ENCODE measurements at regions not wholly inside any gene's neighbourhood (a gene's known extent, or its start where the extent isn't known, plus 50 kb on each side); places are given as distances from the start of the nearest gene placed in this dataset.
A peak's percentile ranks its signal among the peaks of the same experiment; 100 is the strongest.
"Not testable (repeated sequence)": the region's sequence is repeated elsewhere in the genome, so short reads cannot be mapped to it uniquely, and the experiment has no call there.

DNA sequence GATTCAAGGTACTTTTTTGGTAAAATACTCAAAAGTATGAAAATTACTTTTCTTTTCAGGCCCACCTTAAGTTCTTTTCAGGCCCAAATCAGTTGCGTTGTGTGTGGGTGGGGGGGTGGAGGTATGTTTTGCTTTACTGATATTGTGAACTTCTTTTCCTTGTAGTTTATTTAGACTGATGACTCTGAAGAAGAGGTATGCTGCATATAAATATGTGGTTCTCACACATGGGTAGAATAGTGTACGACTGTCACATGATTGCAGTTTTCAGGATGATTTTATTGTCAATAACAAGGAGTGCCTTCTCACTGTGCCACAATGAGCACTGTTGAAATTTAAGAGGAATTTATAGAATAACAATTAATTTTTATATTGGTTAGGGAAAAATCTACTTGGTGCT lies 166.6 kb upstream of the ATP2B1 start:
- Histone ChIP-seq H3K27ac (ENCODE audit: low read length) (no peak overlapping the region), H3K9me3 (ENCODE audit: control insufficient read depth, low read length) (no peaks in the 10 kb centered on the region), H3K4me1 (ENCODE audit: control insufficient read depth, insufficient read depth, low read length) (peaks cover 5% of the 10 kb centered on the region), H3K27me3 (ENCODE audit: control insufficient read depth, insufficient read depth) (no peaks in the 10 kb centered on the region), H3K4me3 (ENCODE audit: low read length) (no peak overlapping the region)
- no peak for DNase-seq
- 88% methylated on average over 2 of the region's 2 CpGs for WGBS
- no peak for ATAC-seq
- intact Hi-C loops (cut with DNase I), result no loop called here

DNA sequence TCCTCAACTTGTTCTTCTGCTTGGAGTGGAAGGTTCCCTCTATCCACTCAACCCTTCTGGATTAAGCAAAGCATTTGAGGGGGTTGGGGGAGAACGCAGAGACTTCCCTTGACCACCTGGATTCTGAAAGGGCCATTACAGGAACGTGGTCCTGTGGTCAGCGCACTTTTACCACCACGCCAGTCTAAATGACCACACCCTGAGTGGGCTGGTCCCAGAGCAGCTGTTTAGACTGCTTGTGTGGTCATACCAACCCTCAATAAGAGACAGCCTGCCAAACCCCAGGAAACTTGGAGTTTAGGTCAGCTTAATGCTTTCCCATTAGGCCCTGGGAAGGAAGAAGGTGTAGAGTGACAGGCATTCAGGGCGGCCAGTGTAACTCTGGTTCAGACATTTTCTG lies 165.5 kb upstream of the ATP2B1 start:
- ATAC-seq (no peak), DNase-seq (no peak)
- peaks cover 5% of the 10 kb centered on the region for H3K4me1 ChIP-seq (ENCODE audit: control insufficient read depth, insufficient read depth, low read length)
- H3K27ac ChIP-seq (ENCODE audit: low read length), result no peak overlapping the region
- H3K4me3 ChIP-seq (ENCODE audit: low read length), result no peak overlapping the region
- H3K27me3 ChIP-seq (ENCODE audit: control insufficient read depth, insufficient read depth), result no peaks in the 10 kb centered on the region
- intact Hi-C loops (cut with DNase I), result no loop called here
- no peaks in the 10 kb centered on the region for H3K9me3 ChIP-seq (ENCODE audit: control insufficient read depth, low read length)
- WGBS, result 81% methylated on average over 5 of the region's 5 CpGs

GRCh38 chr12:89873745-89874144 lies 165.1 kb upstream of the ATP2B1 start:
- ATAC-seq (no peak), DNase-seq (no peak)
- 28% methylated on average over 4 of the region's 4 CpGs for WGBS

GRCh38 chr12:89872922-89873630 lies 164.4 kb upstream of the ATP2B1 start:
- ATAC-seq (no peak), DNase-seq (no peak)
- no peaks in the 10 kb centered on the region for H3K9me3 ChIP-seq (ENCODE audit: control insufficient read depth, low read length)
- H3K4me3 ChIP-seq (ENCODE audit: low read length), result no peak overlapping the region
- H3K27me3 ChIP-seq (ENCODE audit: control insufficient read depth, insufficient read depth), result no peaks in the 10 kb centered on the region
- no peak overlapping the region for H3K27ac ChIP-seq (ENCODE audit: low read length)
- 87% methylated on average over 6 of the region's 6 CpGs for WGBS
- intact Hi-C loops (cut with DNase I), result no loop called here
- H3K4me1 ChIP-seq (ENCODE audit: control insufficient read depth, insufficient read depth, low read length), result peaks cover 5% of the 10 kb centered on the region

More at GRCh38 chr12:89873745-89874144, 165.1 kb upstream of the ATP2B1 start:
- H3K27ac ChIP-seq (ENCODE audit: low read length), result no peak overlapping the region
- H3K4me1 ChIP-seq (ENCODE audit: control insufficient read depth, insufficient read depth, low read length), result peaks cover 5% of the 10 kb centered on the region
- no peak overlapping the region for H3K4me3 ChIP-seq (ENCODE audit: low read length)
- intact Hi-C loops (cut with DNase I), result no loop called here
- no peaks in the 10 kb centered on the region for H3K27me3 ChIP-seq (ENCODE audit: control insufficient read depth, insufficient read depth)
- H3K9me3 ChIP-seq (ENCODE audit: control insufficient read depth, low read length), result no peaks in the 10 kb centered on the region

GRCh38 chr12:89870413-89871184 lies 162.0 kb upstream of the ATP2B1 start:
- no peak overlapping the region for H3K4me3 ChIP-seq (ENCODE audit: low read length)
- H3K27ac ChIP-seq (ENCODE audit: low read length), result no peak overlapping the region
- WGBS, result 79% methylated on average over 6 of the region's 6 CpGs
- intact Hi-C loops (cut with DNase I), result no loop called here
- H3K4me1 ChIP-seq (ENCODE audit: control insufficient read depth, insufficient read depth, low read length), result peaks cover 5% of the 10 kb centered on the region
- ATAC-seq (no peak), DNase-seq (no peak)
- no peaks in the 10 kb centered on the region for H3K27me3 ChIP-seq (ENCODE audit: control insufficient read depth, insufficient read depth)
- no peaks in the 10 kb centered on the region for H3K9me3 ChIP-seq (ENCODE audit: control insufficient read depth, low read length)

DNA sequence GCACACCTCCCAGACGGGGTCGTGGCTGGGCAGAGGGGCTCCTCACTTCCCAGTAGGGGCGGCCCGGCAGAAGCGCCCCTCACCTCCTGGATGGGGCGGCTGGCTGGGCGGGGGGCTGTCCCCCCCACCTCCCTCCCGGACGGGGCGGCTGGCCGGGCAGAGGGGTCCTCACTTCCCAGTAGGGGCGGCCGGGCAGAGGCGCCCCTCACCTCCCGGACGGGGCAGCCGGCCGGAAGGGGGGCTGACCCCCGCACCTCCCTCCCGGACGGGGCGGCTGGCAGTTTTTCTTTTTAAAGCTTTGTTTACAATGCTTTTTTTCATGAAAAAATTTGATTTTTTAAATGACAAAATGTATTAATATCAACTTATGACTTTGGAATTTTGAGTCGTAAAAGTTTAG lies 159.0 kb upstream of the ATP2B1 start:
- H3K9me3 ChIP-seq (ENCODE audit: control insufficient read depth, low read length); intact Hi-C loops (cut with DNase I); H3K4me3 ChIP-seq (ENCODE audit: low read length); ATAC-seq; DNase-seq; H3K27ac ChIP-seq (ENCODE audit: low read length); H3K27me3 ChIP-seq (ENCODE audit: control insufficient read depth, insufficient read depth); H3K4me1 ChIP-seq (ENCODE audit: control insufficient read depth, insufficient read depth, low read length): not testable (repeated sequence)
- WGBS, result 96% methylated on average over 22 of the region's 23 CpGs

DNA sequence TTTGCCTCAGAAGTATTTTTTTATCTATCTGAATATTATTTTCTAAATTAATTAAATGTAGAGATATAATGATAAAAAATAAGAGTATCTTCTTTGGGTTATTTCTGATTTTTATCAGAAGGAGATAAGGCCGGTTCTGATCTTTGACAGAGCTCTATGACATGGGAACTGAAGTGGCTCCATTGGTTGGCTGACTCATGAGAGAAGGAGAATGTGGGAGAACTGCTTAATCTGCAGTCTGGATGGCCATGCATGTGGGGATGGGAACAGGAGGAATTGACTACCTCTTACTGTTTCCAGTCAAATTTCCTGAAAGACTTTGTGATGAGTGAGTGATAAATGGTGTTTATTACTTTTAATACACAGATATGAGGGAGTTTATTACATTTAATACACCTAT lies 155.8 kb upstream of the ATP2B1 start:
- ATAC-seq (no peak), DNase-seq (no peak)
- 64% methylated on average over 1 of the region's 1 CpG for WGBS
- H3K9me3 ChIP-seq (ENCODE audit: control insufficient read depth, low read length), result no peaks in the 10 kb centered on the region
- no peak overlapping the region for H3K4me3 ChIP-seq (ENCODE audit: low read length)
- H3K27ac ChIP-seq (ENCODE audit: low read length), result no peak overlapping the region
- H3K27me3 ChIP-seq (ENCODE audit: control insufficient read depth, insufficient read depth), result no peaks in the 10 kb centered on the region
- peaks cover 2% of the 10 kb centered on the region for H3K4me1 ChIP-seq (ENCODE audit: control insufficient read depth, insufficient read depth, low read length)
- intact Hi-C loops (cut with DNase I), result no loop called here

- DNase-seq, result no peak
- H3K27ac ChIP-seq (ENCODE audit: low read length), result no peak overlapping the region
- ATAC-seq, result peak in 1 of 2 donors; percentile 41
- no peaks in the 10 kb centered on the region for H3K27me3 ChIP-seq (ENCODE audit: control insufficient read depth, insufficient read depth)
- H3K9me3 ChIP-seq (ENCODE audit: control insufficient read depth, low read length), result no peaks in the 10 kb centered on the region
- H3K4me1 ChIP-seq (ENCODE audit: control insufficient read depth, insufficient read depth, low read length), result peaks cover 2% of the 10 kb centered on the region
- intact Hi-C loops (cut with DNase I), result no loop called here
- no peak overlapping the region for H3K4me3 ChIP-seq (ENCODE audit: low read length)
Observed at GRCh38 chr12:89863968-89864367, 155.3 kb upstream of the ATP2B1 start.

DNA sequence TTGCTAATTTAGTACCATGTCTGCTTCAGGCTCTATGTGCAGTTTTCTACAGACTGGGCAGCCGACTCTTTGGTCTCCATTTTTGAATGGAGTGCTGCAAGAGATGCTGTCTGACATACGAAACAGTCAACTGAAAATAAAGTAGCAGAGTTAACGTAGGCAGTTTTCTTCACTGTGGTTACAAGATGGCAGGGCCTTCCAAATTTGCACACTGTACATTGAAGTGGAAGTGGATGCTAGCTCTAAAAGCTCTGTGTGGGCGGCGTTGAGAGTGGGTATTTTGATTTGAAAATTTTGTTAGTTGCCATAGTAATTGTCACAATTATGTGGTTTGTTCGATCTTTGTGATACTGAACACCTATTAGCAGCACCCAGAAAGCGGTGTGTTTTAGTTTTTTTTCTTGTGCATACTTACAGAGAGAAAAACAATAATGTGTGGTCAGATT lies 154.9 kb upstream of the ATP2B1 start:
- WGBS, result 76% methylated on average over 7 of the region's 7 CpGs
- Histone ChIP-seq H3K27me3 (ENCODE audit: control insufficient read depth, insufficient read depth) (no peaks in the 10 kb centered on the region), H3K4me1 (ENCODE audit: control insufficient read depth, insufficient read depth, low read length) (peaks cover 2% of the 10 kb centered on the region), H3K9me3 (ENCODE audit: control insufficient read depth, low read length) (no peaks in the 10 kb centered on the region), H3K27ac (ENCODE audit: low read length) (peak overlapping the region; percentile 71), H3K4me3 (ENCODE audit: low read length) (no peak overlapping the region)
- intact Hi-C loops (cut with DNase I), result no loop called here
- DNase-seq (no peak), ATAC-seq (peak; percentile 26 to 42)

DNA sequence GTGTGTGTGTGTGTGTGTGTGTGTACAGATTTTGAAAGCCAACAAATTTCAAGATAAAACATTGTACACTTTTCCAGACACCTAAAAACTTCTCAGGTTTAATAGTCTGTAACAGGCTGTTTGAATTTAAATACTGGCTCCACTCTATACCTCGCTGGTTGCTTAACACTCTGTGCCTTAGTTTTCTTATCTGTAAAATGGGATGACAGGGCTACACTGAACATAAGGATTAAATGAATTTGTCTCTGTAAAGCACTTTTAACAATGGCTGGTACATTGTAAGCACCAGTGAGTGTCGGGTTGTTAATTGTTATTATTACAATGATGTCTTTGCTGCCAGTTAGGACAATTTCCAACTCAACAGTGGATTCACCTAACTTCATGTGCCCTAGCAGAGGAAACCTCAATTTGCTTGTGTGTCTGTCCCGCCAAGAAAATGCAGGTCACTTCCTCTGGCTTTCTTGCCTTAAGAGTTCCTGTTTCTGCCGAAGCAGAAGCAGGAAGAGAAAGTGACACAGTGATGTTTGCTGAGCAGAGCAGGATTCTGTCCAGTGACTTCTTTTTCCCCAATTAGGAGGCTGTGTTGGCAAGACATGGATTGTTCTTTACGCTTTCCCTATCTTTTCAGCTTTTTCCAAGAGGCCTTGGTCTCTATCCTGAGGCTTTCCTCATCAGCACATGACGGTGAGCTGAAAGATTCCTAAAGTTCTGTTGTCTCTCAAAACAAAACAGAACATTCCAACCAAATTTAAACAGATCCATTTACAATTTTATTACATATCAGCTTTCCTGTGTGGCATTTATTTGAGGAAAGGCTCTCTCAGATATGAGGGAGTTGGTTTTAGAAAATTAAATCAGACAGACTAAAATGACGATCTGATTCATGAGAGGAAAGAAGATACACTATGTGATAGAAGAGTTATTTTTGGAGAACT lies 154.1 kb upstream of the ATP2B1 start:
- H3K4me3 ChIP-seq (ENCODE audit: low read length), result no peak overlapping the region
- no peaks in the 10 kb centered on the region for H3K27me3 ChIP-seq (ENCODE audit: control insufficient read depth, insufficient read depth)
- intact Hi-C loops (cut with DNase I), result no loop called here
- no peak overlapping the region for H3K27ac ChIP-seq (ENCODE audit: low read length)
- H3K4me1 ChIP-seq (ENCODE audit: control insufficient read depth, insufficient read depth, low read length), result peaks cover 2% of the 10 kb centered on the region
- DNase-seq (no peak), ATAC-seq (peak; percentile 59 to 87)
- H3K9me3 ChIP-seq (ENCODE audit: control insufficient read depth, low read length), result no peaks in the 10 kb centered on the region
- 45% methylated on average over 7 of the region's 7 CpGs for WGBS

GRCh38 chr12:89861086-89861485 lies 152.4 kb upstream of the ATP2B1 start:
- H3K4me1 ChIP-seq (ENCODE audit: control insufficient read depth, insufficient read depth, low read length), result peaks cover 2% of the 10 kb centered on the region
- no peaks in the 10 kb centered on the region for H3K27me3 ChIP-seq (ENCODE audit: control insufficient read depth, insufficient read depth)
- 85% methylated on average over 3 of the region's 3 CpGs for WGBS
- no peaks in the 10 kb centered on the region for H3K9me3 ChIP-seq (ENCODE audit: control insufficient read depth, low read length)
- H3K27ac ChIP-seq (ENCODE audit: low read length), result no peak overlapping the region
- no peak overlapping the region for H3K4me3 ChIP-seq (ENCODE audit: low read length)
- no peak for DNase-seq
- ATAC-seq, result no peak
- intact Hi-C loops (cut with DNase I), result no loop called here
